ENCODE measurements at regions not wholly inside any gene's neighbourhood (a gene's known extent, or its start where the extent isn't known, plus 50 kb on each side); places are given as distances from the start of the nearest gene placed in this dataset.

DNA sequence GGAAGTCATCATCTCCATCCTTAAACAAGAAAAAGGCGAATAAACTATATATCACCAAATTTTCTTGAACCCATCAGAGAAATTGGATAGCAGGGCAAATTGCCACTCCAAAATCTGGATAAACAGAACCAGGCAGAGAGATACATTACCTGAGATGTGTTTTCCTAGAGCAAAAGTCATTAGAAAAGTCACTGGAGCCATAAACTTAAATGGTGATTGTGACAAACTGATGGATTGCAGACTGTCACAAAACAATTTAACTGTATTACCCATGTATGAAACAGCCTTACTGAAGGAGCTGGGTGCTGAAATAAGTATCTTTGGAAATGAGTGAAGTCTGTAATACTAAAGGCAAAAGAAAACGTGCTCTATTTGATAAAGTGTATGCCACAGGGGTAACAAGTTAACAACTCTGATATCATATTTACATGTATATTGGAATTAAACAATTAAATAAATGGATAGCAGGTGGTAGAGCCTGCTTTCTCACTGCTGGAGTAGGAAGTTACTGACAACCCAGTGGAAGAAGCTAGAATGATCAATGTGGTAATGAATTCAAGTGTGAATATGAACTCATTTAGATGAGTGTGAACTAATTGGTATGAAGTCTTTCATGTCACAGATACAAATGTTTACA lies 186.9 kb downstream of the LMBRD1 start:
- TF ChIP-seq, protein P1, sequence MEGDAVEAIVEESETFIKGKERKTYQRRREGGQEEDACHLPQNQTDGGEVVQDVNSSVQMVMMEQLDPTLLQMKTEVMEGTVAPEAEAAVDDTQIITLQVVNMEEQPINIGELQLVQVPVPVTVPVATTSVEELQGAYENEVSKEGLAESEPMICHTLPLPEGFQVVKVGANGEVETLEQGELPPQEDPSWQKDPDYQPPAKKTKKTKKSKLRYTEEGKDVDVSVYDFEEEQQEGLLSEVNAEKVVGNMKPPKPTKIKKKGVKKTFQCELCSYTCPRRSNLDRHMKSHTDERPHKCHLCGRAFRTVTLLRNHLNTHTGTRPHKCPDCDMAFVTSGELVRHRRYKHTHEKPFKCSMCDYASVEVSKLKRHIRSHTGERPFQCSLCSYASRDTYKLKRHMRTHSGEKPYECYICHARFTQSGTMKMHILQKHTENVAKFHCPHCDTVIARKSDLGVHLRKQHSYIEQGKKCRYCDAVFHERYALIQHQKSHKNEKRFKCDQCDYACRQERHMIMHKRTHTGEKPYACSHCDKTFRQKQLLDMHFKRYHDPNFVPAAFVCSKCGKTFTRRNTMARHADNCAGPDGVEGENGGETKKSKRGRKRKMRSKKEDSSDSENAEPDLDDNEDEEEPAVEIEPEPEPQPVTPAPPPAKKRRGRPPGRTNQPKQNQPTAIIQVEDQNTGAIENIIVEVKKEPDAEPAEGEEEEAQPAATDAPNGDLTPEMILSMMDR (IDR thresholded peaks at IDR 0.05; ENCODE audit: insufficient read depth, low read length, poor library complexity, severe bottlenecking) = no peak
- TF ChIP-seq EZH2phosphoT487 (conservative IDR thresholded peaks at IDR 0.05; ENCODE audit: low read length) = no peak

All from SU-DHL-6 (cell line).